ENCODE measurements at regions not wholly inside any gene's neighbourhood (a gene's known extent, or its start where the extent isn't known, plus 50 kb on each side); places are given as distances from the start of the nearest gene placed in this dataset.
"Not testable (repeated sequence)": the region's sequence is repeated elsewhere in the genome, so short reads cannot be mapped to it uniquely, and the experiment has no call there.

GRCh38 chr1:101408212-101409042 is 171.6 kb downstream of the S1PR1 start:
- no peak overlapping the region for H3K4me3 ChIP-seq (ENCODE audit: low read depth, low read length)

DNA sequence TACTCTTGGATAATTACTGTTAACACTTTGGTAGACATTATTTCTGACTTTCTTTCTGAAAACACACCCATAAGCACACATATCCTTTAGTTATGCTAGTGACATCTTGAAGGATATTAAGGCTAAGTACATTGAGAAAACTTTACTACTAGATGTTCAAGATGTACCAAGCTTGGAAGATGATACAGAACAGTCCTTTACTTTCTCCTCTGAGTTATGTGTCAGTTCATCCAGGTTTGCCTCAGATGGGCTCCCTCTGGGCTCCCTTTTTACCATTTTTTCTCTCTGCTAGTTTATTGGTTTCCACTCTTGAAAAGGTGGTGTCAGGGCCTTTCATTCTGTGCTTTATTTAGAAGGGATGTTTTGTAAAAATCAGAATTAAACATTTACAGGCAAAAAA is 172.3 kb downstream of the S1PR1 start:
- no peak overlapping the region for H3K4me3 ChIP-seq (ENCODE audit: low read depth, low read length)

DNA sequence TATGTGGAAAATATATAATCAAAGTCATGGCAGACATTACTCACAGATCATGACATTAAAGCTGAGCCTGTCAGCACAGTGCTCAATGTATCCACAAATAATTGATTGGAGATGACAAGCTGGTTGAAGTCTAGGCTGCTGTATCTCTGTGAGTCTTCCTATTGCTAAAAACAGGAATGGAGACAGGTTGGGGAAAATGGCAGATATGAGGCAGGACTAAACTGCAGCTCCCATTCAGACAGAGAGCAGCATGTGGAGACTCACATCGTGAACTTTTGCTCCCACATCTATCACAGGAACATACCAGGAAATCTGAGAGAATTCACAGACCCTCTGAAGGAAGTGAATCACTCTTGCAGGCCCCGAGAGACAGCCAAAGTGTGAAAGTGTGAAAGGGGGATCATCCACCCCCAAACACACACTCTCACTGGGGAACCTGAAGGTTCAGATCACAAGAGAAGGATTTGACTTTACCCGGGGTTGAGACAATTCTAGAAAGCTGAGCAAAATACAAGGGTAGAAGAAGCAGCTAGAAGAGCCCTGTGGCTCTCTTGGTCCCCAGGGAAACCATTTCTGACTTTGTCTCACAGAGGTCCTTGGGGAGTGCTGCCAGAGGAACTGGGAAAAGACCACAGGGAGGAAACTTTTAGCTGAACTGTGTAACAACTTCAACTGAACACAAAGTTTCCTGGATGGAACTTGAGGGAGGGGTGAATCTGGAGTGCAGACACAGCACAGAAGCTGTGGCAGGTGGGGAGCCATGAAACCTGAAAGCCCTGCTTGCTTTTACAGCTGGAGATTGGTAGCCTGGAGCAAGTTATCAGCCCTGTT is 173.4 kb downstream of the S1PR1 start:
- H3K4me3 ChIP-seq (ENCODE audit: low read depth, low read length) = no peak overlapping the region

DNA sequence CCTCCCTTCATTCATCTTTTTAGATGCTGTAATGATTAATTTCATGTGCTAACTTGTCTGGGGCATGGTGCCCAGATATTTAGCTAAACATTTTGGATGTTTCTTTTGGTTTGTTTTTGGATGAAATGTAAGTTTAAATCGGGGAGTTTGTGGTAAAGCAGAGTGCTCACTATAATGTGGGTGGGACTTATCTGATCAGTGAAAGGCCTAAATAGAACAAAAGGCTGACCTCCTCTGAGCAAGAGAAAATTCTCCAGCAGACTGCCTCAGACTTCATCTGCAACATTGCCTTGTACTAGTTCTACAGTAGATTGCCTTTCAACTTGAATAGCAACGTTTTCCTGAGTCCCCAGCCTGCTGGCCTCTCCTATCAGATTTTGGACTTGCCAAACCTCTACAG is 183.6 kb downstream of the S1PR1 start:
- no peak overlapping the region for H3K4me3 ChIP-seq (ENCODE audit: low read depth, low read length)

DNA sequence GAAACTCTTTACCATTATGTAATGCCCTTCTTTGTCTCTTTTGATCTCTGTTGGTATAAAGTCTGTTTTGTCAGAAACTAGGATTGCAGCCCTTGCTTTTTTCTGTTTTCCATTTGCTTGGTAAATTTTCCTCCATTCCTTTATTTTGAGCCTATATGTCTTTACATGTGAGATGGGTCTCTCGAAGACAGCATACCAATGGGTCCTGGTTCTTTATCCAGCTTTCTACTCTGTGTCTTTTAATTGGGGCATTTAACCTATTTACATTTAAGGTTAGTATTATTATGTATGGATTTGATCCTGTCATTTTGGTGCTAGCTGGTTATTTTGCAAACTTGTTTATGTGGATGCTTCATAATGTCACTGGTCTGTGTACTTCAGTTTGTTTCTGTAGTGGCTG is 191.3 kb downstream of the S1PR1 start:
- not testable (repeated sequence) for H3K4me3 ChIP-seq (ENCODE audit: low read depth, low read length)

GRCh38 chr1:101428562-101428961 is 191.7 kb downstream of the S1PR1 start:
- H3K4me3 ChIP-seq (ENCODE audit: low read depth, low read length) = no peak overlapping the region

DNA sequence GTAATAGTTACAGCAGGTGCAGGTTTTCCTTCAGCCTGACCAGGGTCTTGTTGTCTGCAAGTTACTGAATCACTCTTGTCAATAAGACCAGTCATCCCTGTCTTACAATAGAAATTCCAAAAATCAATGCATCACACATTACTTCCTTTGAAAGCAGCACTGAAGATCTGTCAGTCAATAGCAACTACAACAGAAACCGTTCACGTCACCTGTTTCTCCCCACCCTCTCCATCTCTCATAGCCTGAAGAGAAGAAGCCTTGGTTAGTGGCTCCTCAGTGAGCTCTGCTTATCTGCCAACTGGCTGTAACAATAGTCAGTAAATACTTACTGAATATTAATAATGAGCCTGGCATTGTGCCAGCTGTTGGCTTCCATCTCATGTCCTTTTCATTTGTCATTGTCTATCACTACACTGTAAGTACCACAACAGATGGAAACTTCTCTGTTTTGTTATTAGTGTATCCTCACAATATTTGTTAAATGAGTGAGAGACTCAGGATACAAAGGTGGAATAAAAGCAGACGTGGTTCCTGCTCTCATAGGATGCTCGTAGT is 195.2 kb downstream of the S1PR1 start:
- H3K4me3 ChIP-seq (ENCODE audit: low read depth, low read length) = no peak overlapping the region

DNA sequence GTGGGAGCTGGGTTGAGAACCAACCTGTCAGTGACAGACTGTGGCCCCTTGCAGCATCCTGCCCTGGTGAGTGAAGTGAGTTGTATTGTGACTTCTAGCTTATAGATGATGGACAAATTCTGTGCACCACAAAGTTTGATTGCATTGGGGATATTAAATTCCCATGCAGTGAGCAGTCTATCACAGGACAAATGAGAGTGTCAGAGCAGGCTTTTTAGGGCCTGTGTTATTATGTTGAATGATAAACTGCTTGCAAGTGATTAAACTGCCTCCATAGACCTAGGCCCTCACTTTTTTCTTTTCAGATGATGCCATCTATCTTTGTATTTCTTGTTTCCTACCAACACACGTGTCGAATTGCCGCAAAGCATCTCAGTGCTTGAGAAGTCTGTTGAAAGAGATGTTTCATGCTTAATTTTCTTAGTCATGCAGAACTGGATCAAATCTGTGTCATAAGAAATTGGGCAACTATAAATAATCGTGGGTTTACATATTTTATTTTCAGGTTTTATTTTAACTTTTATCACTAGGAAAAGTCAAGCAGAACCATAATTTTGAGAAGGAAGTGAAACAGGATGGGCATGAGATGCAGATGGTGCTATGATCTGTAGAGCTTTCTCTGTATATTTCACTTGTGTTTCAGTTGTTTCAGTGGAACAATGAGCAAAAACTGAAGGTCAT is 199.2 kb downstream of the S1PR1 start:
- H3K4me3 ChIP-seq (ENCODE audit: low read depth, low read length) = no peak overlapping the region

DNA sequence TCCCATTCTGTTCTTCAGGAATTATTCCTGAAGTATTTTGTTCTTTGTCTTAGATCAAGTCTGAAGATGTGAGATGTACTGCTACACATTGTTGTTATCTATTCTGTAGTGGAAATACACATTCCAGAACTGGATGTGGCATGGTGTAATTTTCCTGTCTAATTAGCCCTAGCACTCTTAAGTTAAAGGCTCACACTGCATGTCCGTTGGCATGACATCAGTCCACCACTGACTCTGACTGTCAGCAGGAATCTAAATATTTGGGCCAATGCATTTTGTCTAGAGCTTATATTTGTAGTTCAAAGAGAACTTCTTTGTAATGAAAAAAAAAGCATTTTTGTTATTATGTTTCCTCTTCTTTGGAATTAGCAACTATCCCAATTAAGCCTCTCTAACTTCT is 201.0 kb downstream of the S1PR1 start:
- H3K4me3 ChIP-seq (ENCODE audit: low read depth, low read length) = no peak overlapping the region

GRCh38 chr1:101438359-101438758 is 201.5 kb downstream of the S1PR1 start:
- H3K4me3 ChIP-seq (ENCODE audit: low read depth, low read length) = no peak overlapping the region

DNA sequence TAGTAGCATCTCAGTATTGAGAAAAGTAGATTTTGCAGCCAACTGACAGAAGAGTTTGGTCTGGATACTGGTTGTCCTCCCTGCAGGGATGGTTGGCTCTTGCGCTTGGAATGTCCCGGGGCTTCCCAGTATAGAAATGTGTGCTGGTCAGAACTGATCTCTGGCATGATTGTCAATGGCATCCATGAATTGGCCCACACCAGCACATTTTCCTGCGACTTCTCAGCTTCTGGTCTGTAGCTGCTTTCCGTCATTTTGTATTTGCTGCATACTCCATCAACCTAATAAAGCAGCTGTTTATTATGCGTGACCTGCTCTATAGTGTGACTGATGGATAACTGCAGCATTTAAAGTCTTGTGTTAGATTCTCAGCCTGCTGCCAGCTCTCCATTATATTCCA is 203.7 kb downstream of the S1PR1 start:
- H3K4me3 ChIP-seq (ENCODE audit: low read depth, low read length) = no peak overlapping the region

DNA sequence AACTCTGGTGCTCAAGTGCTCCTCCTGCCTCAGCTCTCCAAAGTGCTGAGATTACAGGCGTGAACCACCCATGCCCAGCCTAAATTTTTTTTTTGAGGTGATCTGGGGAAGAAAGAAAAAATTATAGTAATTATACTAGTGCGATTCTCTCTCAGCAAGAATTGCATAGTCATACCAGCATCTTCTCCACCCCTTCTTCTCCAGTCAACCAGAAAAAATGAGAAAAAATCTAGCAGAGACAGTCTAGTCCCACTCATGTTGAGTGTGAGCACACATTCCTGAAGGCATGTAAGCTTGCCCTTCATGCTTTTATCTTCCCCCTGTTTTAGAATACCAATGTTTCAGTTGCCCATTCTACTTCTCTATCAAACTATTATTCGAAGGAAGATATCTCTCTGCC is 207.6 kb downstream of the S1PR1 start:
- H3K4me3 ChIP-seq (ENCODE audit: low read depth, low read length) = no peak overlapping the region

DNA sequence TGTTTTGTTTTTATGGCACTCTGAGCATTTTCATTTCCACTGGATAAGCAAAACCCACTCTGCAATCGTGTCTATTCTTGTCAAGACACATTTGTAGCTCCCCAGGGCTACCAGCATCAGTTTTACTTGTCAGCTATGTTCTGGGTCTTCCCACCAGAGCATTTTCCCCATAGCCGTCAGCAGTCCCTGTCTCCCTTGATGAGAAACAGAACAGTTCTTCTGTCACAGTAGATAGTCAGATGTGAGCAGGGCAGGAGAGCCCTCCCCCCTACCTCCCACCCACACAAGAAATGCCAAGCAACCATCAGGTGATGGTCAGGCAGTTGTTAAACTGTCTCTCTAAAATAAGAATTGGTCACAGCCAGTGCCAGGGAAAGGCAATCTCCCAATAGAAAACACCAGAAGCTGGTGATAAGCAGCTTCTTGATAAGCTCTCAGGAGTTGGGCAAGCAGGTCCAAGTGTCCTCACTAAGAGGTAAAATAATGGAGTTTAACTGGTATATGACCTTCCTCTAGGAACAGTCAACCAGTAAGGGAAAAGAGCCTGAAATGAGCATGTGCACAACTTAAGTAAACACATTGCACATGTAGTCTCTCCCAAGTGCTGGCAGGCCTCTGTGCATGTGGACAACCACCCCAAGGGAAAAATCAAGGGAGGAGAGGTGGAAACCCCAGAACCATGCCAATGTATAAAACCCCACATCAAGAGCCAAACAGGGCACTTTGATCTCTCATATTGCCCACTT is 208.2 kb downstream of the S1PR1 start:
- no peak overlapping the region for H3K4me3 ChIP-seq (ENCODE audit: low read depth, low read length)

DNA sequence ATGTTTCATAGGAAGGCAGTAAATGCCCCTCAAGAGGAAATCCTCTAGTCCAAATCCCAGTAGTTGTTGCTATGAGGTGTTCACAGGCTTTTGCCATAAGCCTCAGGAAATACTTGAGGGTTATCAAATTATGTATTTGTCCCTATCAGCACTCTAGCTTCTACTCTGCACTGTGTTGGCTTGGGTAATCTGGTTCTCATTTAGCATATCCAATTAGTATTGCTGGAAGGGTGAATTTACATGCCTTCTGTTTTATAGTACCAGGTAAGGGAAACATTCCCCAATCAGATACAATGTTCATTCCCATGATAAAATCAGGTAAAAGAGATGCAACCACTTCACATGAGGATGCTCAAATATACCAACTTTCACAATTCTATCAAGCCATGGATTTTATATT is 211.2 kb downstream of the S1PR1 start:
- no peak overlapping the region for H3K4me3 ChIP-seq (ENCODE audit: low read depth, low read length)

GRCh38 chr1:101450691-101451090 is 213.9 kb downstream of the S1PR1 start:
- H3K4me3 ChIP-seq (ENCODE audit: low read depth, low read length) = not testable (repeated sequence)

GRCh38 chr1:101451888-101452287 is 215.1 kb downstream of the S1PR1 start:
- no peak overlapping the region for H3K4me3 ChIP-seq (ENCODE audit: low read depth, low read length)

DNA sequence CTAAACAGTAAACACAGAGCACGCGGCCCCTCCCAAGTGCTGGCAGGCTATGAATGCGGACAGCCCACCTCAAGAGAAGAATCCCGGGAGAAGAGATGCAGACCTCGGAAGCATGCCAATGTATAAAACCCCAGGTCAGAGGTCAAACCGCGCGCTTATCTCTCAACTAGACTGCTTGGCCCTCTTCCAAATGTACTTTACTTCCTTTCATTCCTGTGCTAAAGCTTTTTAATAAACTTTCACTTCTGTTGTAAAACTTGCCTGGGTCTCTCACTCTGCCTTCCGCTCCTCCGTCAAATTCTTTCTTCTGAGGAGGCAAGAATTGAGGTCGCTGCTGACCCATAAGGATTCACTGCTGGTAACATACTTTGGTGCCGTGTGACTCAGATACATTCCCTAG is 216.0 kb downstream of the S1PR1 start:
- H3K4me3 ChIP-seq (ENCODE audit: low read depth, low read length) = no peak overlapping the region

GRCh38 chr1:101453844-101454243 is 217.0 kb downstream of the S1PR1 start:
- no peak overlapping the region for H3K4me3 ChIP-seq (ENCODE audit: low read depth, low read length)

DNA sequence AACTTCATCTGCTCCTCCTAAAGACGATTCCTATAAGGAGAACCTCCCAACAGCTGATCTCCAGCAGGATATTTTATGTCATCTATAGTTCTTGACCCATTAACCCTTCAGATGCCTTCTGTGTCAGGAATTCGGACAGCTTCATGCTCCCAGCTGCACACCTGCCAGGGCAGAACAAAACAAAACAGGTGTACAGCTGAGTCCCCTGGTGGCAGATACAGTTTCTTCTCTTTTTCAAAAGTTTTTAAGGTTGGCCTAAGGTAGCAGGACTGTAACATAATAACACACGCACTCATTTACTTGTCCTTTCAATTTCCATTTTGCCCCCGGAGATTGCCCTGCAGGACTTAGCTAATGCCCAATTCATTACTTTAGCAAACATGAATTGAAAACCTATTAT is 218.3 kb downstream of the S1PR1 start:
- H3K4me3 ChIP-seq (ENCODE audit: low read depth, low read length) = no peak overlapping the region

GRCh38 chr1:101460739-101461138 is 223.9 kb downstream of the S1PR1 start:
- H3K4me3 ChIP-seq (ENCODE audit: low read depth, low read length) = no peak overlapping the region

- no peak overlapping the region for H3K4me3 ChIP-seq (ENCODE audit: low read depth, low read length)
These were observed 226.4 kb downstream of the S1PR1 start for GRCh38 chr1:101463195-101463594.

Data from iPS-11a (cell line).